IPS-18a (cell line): ENCODE measurements at regions not wholly inside any gene's neighbourhood (a gene's known extent, or its start where the extent isn't known, plus 50 kb on each side); places are given as distances from the start of the nearest gene placed in this dataset.
"Not testable (repeated sequence)": the region's sequence is repeated elsewhere in the genome, so short reads cannot be mapped to it uniquely, and the experiment has no call there.

Experiments used
- H3K27ac ChIP-seq: one replicate; pipeline ENCODE4 v1.5.1; 2013; ENCODE audit warnings: low read length
- H3K27me3 ChIP-seq: one replicate; pipeline ENCODE4 v1.6.1; 2013; ENCODE audit warnings: mild to moderate bottlenecking, low read length; ENCODE audit not compliant: control insufficient read depth, insufficient read depth
- H3K36me3 ChIP-seq: one replicate; pipeline ENCODE4 v1.6.1; 2013; ENCODE audit warnings: low read depth, low read length; ENCODE audit not compliant: control insufficient read depth
- H3K4me1 ChIP-seq: one replicate; pipeline ENCODE4 v1.6.1; 2013; ENCODE audit warnings: low read depth, low read length; ENCODE audit not compliant: control insufficient read depth
- H3K4me3 ChIP-seq: one replicate; pipeline ENCODE4 v1.5.1; 2013; ENCODE audit warnings: low read length
- H3K9ac ChIP-seq: one replicate; pipeline ENCODE4 v1.6.1; 2013; ENCODE audit warnings: mild to moderate bottlenecking, low read length, moderate library complexity
- H3K9me3 ChIP-seq: one replicate; pipeline ENCODE4 v1.6.1; 2013; ENCODE audit warnings: low read depth, low read length; ENCODE audit not compliant: control insufficient read depth

GRCh38 chr12:71329956-71330355, 109.6 kb upstream of the LGR5 start:
- Histone ChIP-seq H3K4me3 (no peak overlapping the region), H3K4me1 (no peaks in the 10 kb centered on the region), H3K27ac (no peak overlapping the region), H3K27me3 (no peaks in the 10 kb centered on the region), H3K9ac (no peak overlapping the region), H3K36me3 (no peaks in the 10 kb centered on the region), H3K9me3 (no peaks in the 10 kb centered on the region)

DNA sequence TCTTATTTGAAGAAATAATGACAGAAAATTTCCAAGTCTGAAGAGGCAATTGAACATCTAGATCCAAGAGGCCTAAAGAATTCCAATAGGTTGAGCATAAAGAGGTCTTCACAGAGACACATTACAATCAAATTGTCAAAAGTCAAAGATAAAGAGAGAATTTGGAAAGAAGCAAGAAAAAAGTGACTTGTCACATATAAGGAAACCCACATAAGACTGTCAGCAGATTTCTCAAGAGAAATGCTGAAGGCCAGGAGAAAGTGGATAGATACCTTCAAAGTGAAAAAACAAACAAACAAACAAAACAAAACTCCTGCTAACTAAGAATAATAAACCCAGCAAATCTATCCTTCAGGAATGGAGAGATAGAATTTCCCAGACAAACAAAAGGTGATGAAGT, 118.1 kb upstream of the LGR5 start:
- Histone ChIP-seq H3K27me3 (no peaks in the 10 kb centered on the region), H3K27ac (no peak overlapping the region), H3K36me3 (no peaks in the 10 kb centered on the region), H3K4me3 (no peak overlapping the region), H3K4me1 (no peaks in the 10 kb centered on the region), H3K9ac (no peak overlapping the region), H3K9me3 (peaks cover 14% of the 10 kb centered on the region)

DNA sequence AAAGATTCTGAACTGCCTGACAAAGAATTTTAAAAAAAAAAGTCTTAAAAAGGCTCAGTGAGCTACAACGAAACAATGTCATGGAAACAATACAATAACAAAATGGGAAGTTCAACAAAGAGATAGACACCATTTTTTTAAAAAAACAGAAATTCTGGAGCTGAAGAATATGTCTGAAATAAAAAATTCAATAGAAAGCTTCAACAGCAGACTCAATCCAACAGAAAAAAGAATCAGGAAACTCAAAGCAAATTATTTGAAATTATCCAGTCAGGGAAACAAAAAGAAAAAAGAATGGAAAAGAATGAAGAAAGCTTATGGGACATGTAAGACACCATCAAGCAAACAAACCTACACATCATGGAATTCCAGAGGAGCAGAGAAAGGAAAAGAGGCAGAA, 118.5 kb upstream of the LGR5 start:
- Histone ChIP-seq H3K9ac (no peak overlapping the region), H3K36me3 (no peaks in the 10 kb centered on the region), H3K4me3 (no peak overlapping the region), H3K9me3 (peaks cover 14% of the 10 kb centered on the region), H3K4me1 (no peaks in the 10 kb centered on the region), H3K27ac (no peak overlapping the region), H3K27me3 (no peaks in the 10 kb centered on the region)

DNA sequence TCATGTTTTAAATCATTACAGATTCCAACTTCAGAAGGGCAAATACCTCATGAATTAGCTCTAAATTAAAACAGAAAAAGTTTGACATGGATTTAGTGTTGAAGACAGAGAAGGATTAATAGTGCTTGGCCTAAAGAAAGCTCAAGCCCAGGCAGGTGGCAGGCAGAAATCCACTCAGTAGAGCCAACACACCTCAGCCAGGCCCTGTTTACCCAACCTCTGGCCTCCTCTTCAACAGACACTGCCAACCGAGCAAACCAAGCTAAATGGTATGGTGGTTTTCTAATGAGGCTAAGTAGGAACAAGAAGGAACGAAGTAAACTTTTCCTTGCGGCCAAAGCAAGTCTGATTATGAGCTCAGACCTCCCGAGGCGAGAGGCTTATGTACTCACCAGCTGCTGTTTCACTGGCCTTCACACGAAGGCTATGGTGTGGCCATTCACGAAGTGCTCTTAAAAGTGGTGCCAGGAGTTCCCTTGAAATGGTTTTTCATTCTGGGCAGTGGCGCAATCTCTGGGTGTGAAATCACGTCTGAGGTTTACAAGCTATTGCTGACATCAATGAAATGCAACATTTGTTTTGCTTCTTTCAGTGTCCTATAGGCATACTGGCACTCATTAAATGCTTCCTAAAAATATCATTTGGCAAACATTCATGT, 124.1 kb upstream of the LGR5 start:
- Histone ChIP-seq H3K4me1 (no peaks in the 10 kb centered on the region), H3K9me3 (peaks cover 3% of the 10 kb centered on the region), H3K9ac (no peak overlapping the region), H3K27me3 (no peaks in the 10 kb centered on the region), H3K36me3 (no peaks in the 10 kb centered on the region), H3K4me3 (no peak overlapping the region), H3K27ac (no peak overlapping the region)

DNA sequence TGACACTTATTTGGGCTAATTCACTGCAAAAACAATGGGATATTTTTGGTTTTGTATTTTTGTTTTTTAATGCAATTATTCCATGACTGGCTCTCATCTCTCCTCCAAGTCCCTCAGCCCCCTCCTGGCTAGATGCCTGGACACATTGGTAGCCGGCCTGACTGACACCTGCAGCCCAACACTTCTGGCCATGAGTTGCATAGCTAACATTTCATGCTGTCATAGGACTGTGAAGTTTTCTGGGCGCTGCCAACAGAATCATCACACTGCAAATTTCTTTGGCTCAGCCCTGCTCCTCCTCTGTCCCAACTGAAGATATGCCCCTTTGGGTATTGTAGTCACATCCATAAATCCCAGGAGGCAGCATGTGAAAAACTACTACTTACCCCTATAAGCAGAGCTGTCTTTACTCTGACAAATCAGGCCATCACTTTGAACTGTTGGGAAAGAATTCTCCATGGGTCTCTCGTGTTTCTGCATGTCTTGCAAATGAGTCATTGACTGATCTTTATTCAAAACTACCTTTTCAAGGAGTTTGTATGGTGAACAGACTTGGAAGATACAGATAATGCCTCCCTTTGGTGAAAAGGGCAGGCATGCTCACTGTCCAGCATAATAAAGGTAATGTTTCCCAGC, 126.7 kb upstream of the LGR5 start:
- H3K36me3 ChIP-seq, result no peaks in the 10 kb centered on the region
- H3K27me3 ChIP-seq, result no peaks in the 10 kb centered on the region
- H3K4me1 ChIP-seq, result no peaks in the 10 kb centered on the region
- no peak overlapping the region for H3K4me3 ChIP-seq
- H3K9ac ChIP-seq, result no peak overlapping the region
- H3K27ac ChIP-seq, result no peak overlapping the region
- H3K9me3 ChIP-seq, result no peaks in the 10 kb centered on the region

DNA sequence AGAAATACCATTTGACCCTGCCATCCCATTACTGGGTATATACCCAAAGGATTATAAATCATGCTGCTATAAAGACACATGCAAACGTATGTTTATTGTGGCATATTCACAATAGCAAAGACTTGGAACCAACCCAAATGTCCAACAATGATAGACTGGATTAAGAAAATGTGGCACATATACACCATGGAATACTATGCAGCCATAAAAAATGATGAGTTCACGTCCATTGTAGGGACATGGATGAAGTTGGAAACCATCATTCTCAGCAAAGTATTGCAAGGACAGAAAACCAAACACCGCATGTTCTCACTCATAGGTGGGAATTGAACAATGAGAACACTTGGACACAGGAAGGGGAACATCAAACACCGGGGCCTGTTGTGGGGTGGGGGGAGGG, 128.0 kb upstream of the LGR5 start:
- H3K27me3 ChIP-seq, result not testable (repeated sequence)

DNA sequence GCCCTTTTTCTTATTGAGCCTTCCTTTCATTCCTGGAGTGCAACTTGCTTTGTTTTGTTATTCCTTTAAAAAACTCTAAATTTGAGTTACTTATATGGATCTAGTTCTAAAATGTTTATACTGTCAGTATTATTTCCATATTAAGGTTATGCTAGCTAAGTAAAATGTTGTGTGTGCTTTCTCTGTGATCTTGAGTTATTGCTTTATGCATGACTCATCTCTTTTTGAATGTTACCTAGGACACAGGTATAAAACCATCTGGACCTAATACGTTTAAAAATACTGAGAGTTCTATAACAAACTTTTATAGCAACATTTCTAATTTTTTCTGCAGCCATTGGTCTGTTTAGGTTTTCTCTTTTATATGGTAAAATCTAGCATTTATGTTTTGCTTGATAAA, 132.8 kb upstream of the LGR5 start:
- Histone ChIP-seq H3K9ac (no peak overlapping the region), H3K27ac (no peak overlapping the region), H3K36me3 (no peaks in the 10 kb centered on the region), H3K9me3 (no peaks in the 10 kb centered on the region), H3K4me3 (no peak overlapping the region), H3K4me1 (no peaks in the 10 kb centered on the region), H3K27me3 (no peaks in the 10 kb centered on the region)

More for the DNA sequence above, 128.0 kb upstream of the LGR5 start:
- not testable (repeated sequence) for H3K4me1 ChIP-seq, H3K9me3 ChIP-seq, H3K9ac ChIP-seq, H3K27ac ChIP-seq, H3K36me3 ChIP-seq, H3K4me3 ChIP-seq

- Histone ChIP-seq H3K4me1 (no peaks in the 10 kb centered on the region), H3K9ac (no peak overlapping the region), H3K9me3 (no peaks in the 10 kb centered on the region), H3K4me3 (no peak overlapping the region), H3K27ac (no peak overlapping the region), H3K27me3 (no peaks in the 10 kb centered on the region), H3K36me3 (no peaks in the 10 kb centered on the region)
These were observed 135.3 kb upstream of the LGR5 start for GRCh38 chr12:71304306-71304705.

DNA sequence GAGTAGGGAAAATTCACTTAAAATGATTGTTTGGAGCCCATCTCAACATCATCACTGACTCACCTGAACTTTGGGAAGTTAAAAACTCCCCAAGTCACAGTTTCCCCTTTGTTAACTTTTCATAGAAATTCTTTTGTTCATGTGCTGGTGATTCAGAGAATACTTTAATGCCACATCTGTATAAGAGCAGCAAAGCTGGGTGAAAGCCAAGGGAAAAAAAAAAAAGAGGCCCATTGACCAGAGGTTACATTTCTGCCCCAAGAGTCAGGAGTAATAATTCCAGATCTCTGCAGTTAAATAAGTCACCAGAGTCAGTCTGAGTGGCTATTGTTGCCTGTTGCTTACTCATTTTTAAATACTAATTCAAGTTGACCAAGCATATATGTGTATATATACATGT, 136.4 kb upstream of the LGR5 start:
- Histone ChIP-seq H3K9ac (no peak overlapping the region), H3K27ac (no peak overlapping the region), H3K9me3 (no peaks in the 10 kb centered on the region), H3K36me3 (no peaks in the 10 kb centered on the region), H3K4me1 (no peaks in the 10 kb centered on the region), H3K4me3 (no peak overlapping the region), H3K27me3 (no peaks in the 10 kb centered on the region)

- Histone ChIP-seq H3K9ac (no peak overlapping the region), H3K27me3 (no peaks in the 10 kb centered on the region), H3K4me3 (no peak overlapping the region), H3K27ac (no peak overlapping the region), H3K9me3 (no peaks in the 10 kb centered on the region), H3K36me3 (no peaks in the 10 kb centered on the region), H3K4me1 (no peaks in the 10 kb centered on the region)
These were observed 138.6 kb upstream of the LGR5 start for GRCh38 chr12:71300772-71301675.

DNA sequence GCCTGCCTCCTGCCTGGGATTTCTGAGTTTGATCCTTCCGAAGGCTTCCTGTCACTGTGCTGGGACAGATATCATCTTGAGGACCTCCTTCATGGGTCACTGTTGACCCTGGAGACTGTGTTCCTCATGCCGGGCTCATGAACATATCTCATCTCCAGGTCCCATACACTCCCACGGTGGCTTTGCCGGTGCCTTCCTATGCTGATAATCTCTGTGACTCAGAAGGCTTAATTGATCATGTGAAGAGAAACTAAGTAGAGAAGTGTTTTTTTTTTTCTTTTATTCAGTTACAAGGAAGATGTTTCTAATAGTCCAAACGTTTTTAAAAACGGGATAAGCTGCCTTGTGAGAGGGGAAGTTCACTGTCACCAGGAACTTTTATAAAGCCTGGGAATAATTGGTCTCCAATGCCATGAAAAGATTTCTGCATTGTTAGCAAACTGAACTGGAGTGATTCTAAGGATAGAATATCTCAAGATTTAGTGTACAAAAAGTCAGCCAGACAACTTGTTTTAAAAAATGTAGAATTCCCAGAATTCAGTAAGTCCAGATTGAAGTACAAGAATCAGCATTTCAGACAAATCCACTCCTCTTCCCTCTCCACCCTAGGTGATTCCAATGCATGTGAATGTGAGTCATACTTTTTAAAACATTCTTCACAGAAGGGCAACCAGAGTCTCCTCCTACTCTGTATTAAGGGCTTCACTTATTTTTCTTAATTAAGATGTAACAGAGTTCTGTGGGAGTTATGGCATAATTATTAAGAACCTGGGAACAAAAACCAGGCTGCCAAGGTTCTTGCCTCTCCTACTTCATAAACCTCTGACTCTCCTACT, 139.8 kb upstream of the LGR5 start:
- Histone ChIP-seq H3K9me3 (no peaks in the 10 kb centered on the region), H3K4me3 (no peak overlapping the region), H3K27ac (no peak overlapping the region), H3K36me3 (no peaks in the 10 kb centered on the region), H3K27me3 (no peaks in the 10 kb centered on the region), H3K9ac (no peak overlapping the region), H3K4me1 (no peaks in the 10 kb centered on the region)
